Epithelial cell of esophagus (primary cell): ENCODE measurements at regions not wholly inside any gene's neighbourhood (a gene's known extent, or its start where the extent isn't known, plus 50 kb on each side); places are given as distances from the start of the nearest gene placed in this dataset.

Source experiments
- DNase-seq: peaks from one replicate; pipeline ENCODE4 v3.0.0; 2010; ENCODE audit warnings: low read depth
- H3K4me3 ChIP-seq: 2 replicates; pipeline ENCODE4 v1.5.1; 2011; ENCODE audit warnings: mild to moderate bottlenecking, low read length, control low read depth
- CTCF ChIP-seq: IDR thresholded peaks from 2 replicates; pipeline ENCODE4 v1.5.1; 2011; ENCODE audit warnings: low read depth, mild to moderate bottlenecking, low read length, control low read depth, inconsistent platforms; ENCODE audit not compliant: insufficient read depth; ENCODE audit errors: missing control alignments

DNA sequence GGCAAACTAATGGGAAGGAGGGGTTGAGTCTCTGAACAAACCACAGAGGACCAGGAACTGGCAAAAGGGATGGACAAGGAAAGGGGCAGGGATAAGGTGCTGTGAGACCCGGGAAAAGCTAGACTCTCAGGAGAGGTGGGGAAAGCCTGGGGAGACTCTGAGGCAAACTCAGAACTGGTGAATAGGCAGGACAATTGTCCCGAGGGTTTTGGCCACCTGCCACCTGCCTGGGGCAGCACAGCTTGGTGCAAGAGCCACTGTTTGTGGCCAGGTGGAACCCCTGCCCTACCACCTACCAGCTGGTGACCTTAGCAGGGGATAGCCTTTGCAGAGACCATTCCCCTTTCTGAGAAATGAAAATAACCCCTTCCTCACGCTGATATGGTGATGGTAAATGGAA, 129.4 kb upstream of the ASB18 start:
- no peak overlapping the region for H3K4me3 ChIP-seq
- DNase-seq: no peak
- TF ChIP-seq CTCF: no peak

DNA sequence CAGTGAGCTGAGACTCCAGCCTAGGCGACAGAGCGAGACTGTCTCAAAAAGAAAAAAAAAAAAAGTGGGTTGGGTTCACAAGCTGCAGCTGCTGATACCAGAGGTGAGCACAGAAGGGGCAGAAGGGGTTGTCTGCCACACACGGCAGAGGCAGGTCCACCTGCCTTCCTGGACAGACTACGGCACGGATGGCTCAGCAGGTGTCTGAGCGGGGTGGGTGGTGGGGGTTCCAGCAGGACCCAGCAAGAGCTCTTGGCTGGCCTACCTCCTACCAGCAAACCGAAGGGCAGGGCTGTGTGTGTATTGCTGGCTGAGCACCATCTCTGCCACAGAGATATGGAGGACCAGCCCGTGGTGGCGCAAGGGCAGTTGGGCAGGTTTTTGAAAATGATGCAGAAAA, 130.4 kb upstream of the ASB18 start:
- no peak for TF ChIP-seq CTCF
- no peak overlapping the region for H3K4me3 ChIP-seq
- no peak for DNase-seq

GRCh38 chr2:236395067-236395466, 130.9 kb upstream of the ASB18 start:
- H3K4me3 ChIP-seq: no peak overlapping the region
- no peak for TF ChIP-seq CTCF
- DNase-seq: no peak

- no peak for DNase-seq
- H3K4me3 ChIP-seq: no peak overlapping the region
- TF ChIP-seq CTCF: no peak
Observed at GRCh38 chr2:236396818-236397350, 132.7 kb upstream of the ASB18 start.

DNA sequence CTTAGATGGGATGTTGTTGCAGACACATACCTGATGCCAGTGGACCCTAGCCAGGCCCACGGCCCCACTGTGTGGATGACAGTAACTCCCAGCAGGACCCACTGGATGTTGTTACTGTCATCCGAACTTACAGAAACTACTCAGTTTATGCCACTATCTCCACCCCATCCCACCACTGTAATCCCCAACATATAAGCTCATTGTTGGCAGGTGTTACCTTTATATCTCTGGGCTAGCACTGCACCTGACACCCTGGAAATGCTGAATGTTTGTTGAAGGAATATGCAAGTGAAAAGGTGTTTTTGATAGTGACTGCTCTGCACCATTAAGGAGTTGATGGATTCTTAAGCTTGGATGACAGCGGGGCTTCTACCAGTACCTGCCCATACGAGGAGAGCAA, 133.5 kb upstream of the ASB18 start:
- no peak for DNase-seq
- H3K4me3 ChIP-seq: no peak overlapping the region
- TF ChIP-seq CTCF: no peak

DNA sequence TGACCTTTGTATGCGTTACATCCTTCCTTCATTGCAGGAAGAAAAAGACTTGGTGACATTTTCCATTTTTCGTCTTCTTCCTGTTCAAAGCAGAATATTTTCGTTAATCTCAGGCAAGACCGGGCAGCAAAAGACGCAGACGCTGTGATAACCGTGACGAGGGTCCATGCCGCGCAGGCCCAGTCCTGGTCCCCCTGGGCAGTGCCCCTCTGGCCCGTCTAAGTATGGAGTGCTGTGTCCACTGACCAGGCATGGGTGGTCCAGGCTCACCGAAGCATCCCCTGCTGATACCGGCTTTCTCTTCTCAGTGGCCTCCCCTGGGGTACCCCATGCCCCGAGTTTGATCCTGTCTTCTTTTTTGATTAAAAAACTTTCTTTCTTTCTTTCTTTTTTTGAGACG, 135.2 kb upstream of the ASB18 start:
- no peak overlapping the region for H3K4me3 ChIP-seq
- no peak for TF ChIP-seq CTCF
- DNase-seq: no peak

DNA sequence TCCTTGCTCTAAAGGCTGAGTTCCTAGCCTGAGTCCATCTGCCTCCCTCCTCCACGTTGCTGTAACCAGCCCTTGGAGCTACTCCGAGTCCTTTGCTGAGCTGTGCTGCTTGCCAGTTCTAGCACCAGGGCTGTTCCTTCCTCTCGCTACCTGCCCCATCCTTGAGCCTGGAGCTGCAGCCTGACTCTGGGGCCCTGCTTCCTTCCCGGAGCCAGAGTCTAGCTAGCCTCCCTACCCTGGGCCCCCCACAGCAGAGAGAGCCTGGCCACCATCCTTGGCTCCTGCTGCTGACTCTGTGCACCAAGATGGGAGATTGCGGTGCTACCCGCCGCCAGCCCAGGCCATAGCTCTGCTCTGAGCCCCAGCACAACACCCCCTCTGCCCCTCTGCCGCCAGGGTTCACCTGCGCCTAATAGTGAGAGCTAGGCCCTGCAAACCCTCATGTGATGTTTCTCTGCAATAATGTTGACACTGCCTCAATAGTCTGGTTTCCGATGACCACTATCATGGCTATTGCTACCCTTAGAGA, 135.9 kb upstream of the ASB18 start:
- no peak for DNase-seq
- TF ChIP-seq CTCF: no peak
- H3K4me3 ChIP-seq: no peak overlapping the region
